Endothelial cell of umbilical vein (primary cell): ENCODE measurements at regions not wholly inside any gene's neighbourhood (a gene's known extent, or its start where the extent isn't known, plus 50 kb on each side); places are given as distances from the start of the nearest gene placed in this dataset.

Source experiments
- CTCF ChIP-seq, 2 donors: IDR thresholded peaks; 1 replicate in 1 of 2; 2 replicates in 1 of 2; pipeline ENCODE4 v1.5.1; 2011; ENCODE audit warnings: low read length in 2 of 2, mild to moderate bottlenecking in 2 of 2, moderate library complexity in 2 of 2, control low read depth in 1 of 2, inconsistent platforms in 1 of 2, low read depth in 1 of 2; ENCODE audit not compliant: insufficient read depth in 1 of 2; ENCODE audit errors: extremely low read depth in 1 of 2
- EZH2 ChIP-seq: IDR thresholded peaks from 2 replicates; pipeline ENCODE4 v1.6.1; 2012; ENCODE audit warnings: borderline replicate concordance, low read depth, mild to moderate bottlenecking, moderate library complexity, low read length, inconsistent platforms; ENCODE audit not compliant: severe bottlenecking
- FOS ChIP-seq: IDR thresholded peaks from 2 replicates; pipeline ENCODE4 v1.6.1; 2011; ENCODE audit warnings: mild to moderate bottlenecking, low read length, moderate library complexity, borderline replicate concordance; ENCODE audit not compliant: insufficient read depth
- JUN ChIP-seq: IDR thresholded peaks from 2 replicates; pipeline ENCODE4 v1.6.1; 2011; ENCODE audit warnings: borderline replicate concordance, low read depth; ENCODE audit not compliant: insufficient read length, insufficient read depth
- MAX ChIP-seq: IDR thresholded peaks from 2 replicates; pipeline ENCODE4 v1.6.1; 2011; ENCODE audit not compliant: insufficient read depth, insufficient read length
- MYC ChIP-seq: IDR thresholded peaks from one replicate; pipeline ENCODE4 v1.6.1; 2011; ENCODE audit warnings: mild to moderate bottlenecking, low read depth, low read length
- POLR2A ChIP-seq: IDR thresholded peaks from 2 replicates; pipeline ENCODE4 v1.6.1; 2012; ENCODE audit warnings: low read depth, mild to moderate bottlenecking, control low read depth, low read length
- POLR2AphosphoS5 ChIP-seq: IDR thresholded peaks from 2 replicates; pipeline ENCODE4 v1.6.1; 2012; ENCODE audit warnings: low read depth, mild to moderate bottlenecking, control low read depth, low read length, moderate library complexity; ENCODE audit not compliant: insufficient read depth

GRCh38 chr15:69524296-69524695 is 71.7 kb downstream of the RPLP1 start:
- TF ChIP-seq CTCF (IDR thresholded peaks at IDR 0.05; ENCODE audit: extremely low read depth in 1 of 2, insufficient read depth in 1 of 2, low read depth in 1 of 2, low read length in 2 of 2) (no peak), POLR2A (no peak), JUN (no peak), EZH2 (no peak), MAX (no peak), POLR2AphosphoS5 (no peak), MYC (no peak), FOS (no peak)
